ENCODE measurements at regions not wholly inside any gene's neighbourhood (a gene's known extent, or its start where the extent isn't known, plus 50 kb on each side); places are given as distances from the start of the nearest gene placed in this dataset.

GRCh38 chrX:40165861-40166260 is 68.1 kb upstream of the BCOR start:
- DNase-seq (ENCODE audit: low read depth): no peak

- DNase-seq (ENCODE audit: low read depth): no peak
Measured at GRCh38 chrX:40165206-40165605, 67.4 kb upstream of the BCOR start.

- no peak for DNase-seq (ENCODE audit: low read depth)
Measured at GRCh38 chrX:40164751-40165150, 67.0 kb upstream of the BCOR start.

GRCh38 chrX:40158036-40158706 is 60.4 kb upstream of the BCOR start:
- DNase-seq (ENCODE audit: low read depth): no peak

- no peak for DNase-seq (ENCODE audit: low read depth)
Measured at GRCh38 chrX:40157228-40158035, 59.7 kb upstream of the BCOR start.

- no peak for DNase-seq (ENCODE audit: low read depth)
Measured at GRCh38 chrX:40156470-40157227, 58.9 kb upstream of the BCOR start.

- DNase-seq (ENCODE audit: low read depth): no peak
Measured at GRCh38 chrX:40155589-40156469, 58.1 kb upstream of the BCOR start.

GRCh38 chrX:40154853-40155588 is 57.3 kb upstream of the BCOR start:
- no peak for DNase-seq (ENCODE audit: low read depth)

GRCh38 chrX:40154250-40154852 is 56.6 kb upstream of the BCOR start:
- DNase-seq (ENCODE audit: low read depth): no peak

GRCh38 chrX:40153345-40154249 is 55.8 kb upstream of the BCOR start:
- peak; percentile 51 for DNase-seq (ENCODE audit: low read depth)

GRCh38 chrX:40152741-40153344 is 55.1 kb upstream of the BCOR start:
- no peak for DNase-seq (ENCODE audit: low read depth)

- DNase-seq (ENCODE audit: low read depth): no peak
Measured at GRCh38 chrX:40152173-40152711, 54.5 kb upstream of the BCOR start.

GRCh38 chrX:40151211-40152172 is 53.7 kb upstream of the BCOR start:
- no peak for DNase-seq (ENCODE audit: low read depth)

- no peak for DNase-seq (ENCODE audit: low read depth)
Measured at GRCh38 chrX:40150503-40150902, 52.7 kb upstream of the BCOR start.

GRCh38 chrX:40149286-40150175 is 51.8 kb upstream of the BCOR start:
- DNase-seq (ENCODE audit: low read depth): no peak

GRCh38 chrX:40148385-40149285 is 50.9 kb upstream of the BCOR start:
- DNase-seq (ENCODE audit: low read depth): no peak

Data from activated T-cell treated with anti-CD3 and anti-CD28 coated beads for 24 hours (primary cell).